NT2/D1 (cell line): ENCODE measurements at regions not wholly inside any gene's neighbourhood (a gene's known extent, or its start where the extent isn't known, plus 50 kb on each side); places are given as distances from the start of the nearest gene placed in this dataset.
"Not testable (repeated sequence)": the region's sequence is repeated elsewhere in the genome, so short reads cannot be mapped to it uniquely, and the experiment has no call there.

Experiments
- DNase-seq: peaks from one replicate; pipeline ENCODE4 v3.0.0-alpha.2; 2011; ENCODE audit warnings: low read depth, low spot score
- H3K27me3 ChIP-seq: 2 replicates; pipeline ENCODE4 v1.6.0; 2011; ENCODE audit warnings: mild to moderate bottlenecking; ENCODE audit not compliant: insufficient read length, insufficient read depth
- H3K36me3 ChIP-seq: 2 replicates; pipeline ENCODE4 v1.6.1; 2011; ENCODE audit warnings: mild to moderate bottlenecking, low read length, mixed read lengths; ENCODE audit not compliant: insufficient read depth, insufficient read length
- H3K4me1 ChIP-seq: 2 replicates; pipeline ENCODE4 v1.5.1; 2011; ENCODE audit not compliant: insufficient read depth, insufficient read length
- H3K4me3 ChIP-seq: 2 replicates; pipeline ENCODE4 v1.5.1; 2011; ENCODE audit warnings: low read depth; ENCODE audit not compliant: insufficient read length
- H3K9ac ChIP-seq: 2 replicates; pipeline ENCODE4 v1.6.0; 2011; ENCODE audit warnings: low read depth; ENCODE audit not compliant: insufficient read length
- H3K9me3 ChIP-seq: 2 replicates; pipeline ENCODE4 v1.5.1; 2011; ENCODE audit warnings: mild to moderate bottlenecking, low read length; ENCODE audit not compliant: insufficient read depth
- SUZ12 ChIP-seq: IDR thresholded peaks from 2 replicates; pipeline ENCODE4 v1.6.1; 2011; ENCODE audit not compliant: insufficient read length, insufficient read depth; ENCODE audit errors: extremely low read depth
- YY1 ChIP-seq: IDR thresholded peaks from 2 replicates; pipeline ENCODE4 v1.6.1; 2011; ENCODE audit not compliant: insufficient read length, insufficient read depth
- ZNF274 ChIP-seq: IDR thresholded peaks from 2 replicates; pipeline ENCODE4 v1.6.1; 2011; ENCODE audit warnings: mild to moderate bottlenecking, low read depth, low read length

- no peaks in the 10 kb centered on the region for H3K9me3 ChIP-seq
- H3K9ac ChIP-seq = no peak overlapping the region
- DNase-seq = no peak
- no peak overlapping the region for H3K4me3 ChIP-seq
- H3K4me1 ChIP-seq = no peaks in the 10 kb centered on the region
- no peaks in the 10 kb centered on the region for H3K36me3 ChIP-seq
- TF ChIP-seq YY1 (no peak), ZNF274 (no peak), SUZ12 (no peak)
- peaks cover 2% of the 10 kb centered on the region for H3K27me3 ChIP-seq
These were observed 119.2 kb upstream of the SPACA7 start for GRCh38 chr13:112256716-112257494.

- DNase-seq = no peak
- Histone ChIP-seq H3K4me3 (no peak overlapping the region), H3K9ac (no peak overlapping the region), H3K9me3 (no peaks in the 10 kb centered on the region), H3K27me3 (no peaks in the 10 kb centered on the region), H3K36me3 (no peaks in the 10 kb centered on the region), H3K4me1 (no peaks in the 10 kb centered on the region)
- TF ChIP-seq SUZ12 (no peak), ZNF274 (no peak), YY1 (no peak)
These were observed 116.6 kb upstream of the SPACA7 start for GRCh38 chr13:112259511-112259910.

GRCh38 chr13:112260108-112261055 lies 115.8 kb upstream of the SPACA7 start:
- H3K36me3 ChIP-seq = no peaks in the 10 kb centered on the region
- H3K27me3 ChIP-seq = no peaks in the 10 kb centered on the region
- no peak overlapping the region for H3K4me3 ChIP-seq
- no peak for DNase-seq
- no peaks in the 10 kb centered on the region for H3K9me3 ChIP-seq
- TF ChIP-seq ZNF274 (no peak), YY1 (no peak), SUZ12 (no peak)
- H3K4me1 ChIP-seq = no peaks in the 10 kb centered on the region
- no peak overlapping the region for H3K9ac ChIP-seq

GRCh38 chr13:112261924-112262323 lies 114.2 kb upstream of the SPACA7 start:
- H3K36me3 ChIP-seq = no peaks in the 10 kb centered on the region
- no peaks in the 10 kb centered on the region for H3K4me1 ChIP-seq
- no peaks in the 10 kb centered on the region for H3K27me3 ChIP-seq
- no peaks in the 10 kb centered on the region for H3K9me3 ChIP-seq
- DNase-seq = no peak
- TF ChIP-seq ZNF274 (no peak), SUZ12 (no peak), YY1 (no peak)
- H3K9ac ChIP-seq = no peak overlapping the region
- H3K4me3 ChIP-seq = no peak overlapping the region

GRCh38 chr13:112263152-112263551 lies 113.0 kb upstream of the SPACA7 start:
- no peak for DNase-seq
- H3K36me3 ChIP-seq = no peaks in the 10 kb centered on the region
- no peak overlapping the region for H3K9ac ChIP-seq
- no peak for TF ChIP-seq SUZ12
- TF ChIP-seq ZNF274 = no peak
- TF ChIP-seq YY1 = no peak
- no peaks in the 10 kb centered on the region for H3K4me1 ChIP-seq
- H3K9me3 ChIP-seq = no peaks in the 10 kb centered on the region
- H3K4me3 ChIP-seq = no peak overlapping the region
- H3K27me3 ChIP-seq = no peaks in the 10 kb centered on the region

- no peaks in the 10 kb centered on the region for H3K4me1 ChIP-seq
- no peak overlapping the region for H3K9ac ChIP-seq
- no peaks in the 10 kb centered on the region for H3K36me3 ChIP-seq
- H3K27me3 ChIP-seq = no peaks in the 10 kb centered on the region
- H3K9me3 ChIP-seq = no peaks in the 10 kb centered on the region
- no peak for DNase-seq
- H3K4me3 ChIP-seq = no peak overlapping the region
- TF ChIP-seq SUZ12 = no peak
- TF ChIP-seq ZNF274 = no peak
- TF ChIP-seq YY1 = no peak
These were observed 108.5 kb upstream of the SPACA7 start for GRCh38 chr13:112267660-112268059.

- Histone ChIP-seq H3K36me3 (no peaks in the 10 kb centered on the region), H3K27me3 (peaks cover 10% of the 10 kb centered on the region), H3K4me1 (no peaks in the 10 kb centered on the region), H3K9me3 (no peaks in the 10 kb centered on the region), H3K4me3 (no peak overlapping the region), H3K9ac (no peak overlapping the region)
- DNase-seq = no peak
- TF ChIP-seq ZNF274 (no peak), SUZ12 (no peak), YY1 (no peak)
These were observed 105.2 kb upstream of the SPACA7 start for GRCh38 chr13:112270951-112271350.

- not testable (repeated sequence) for H3K4me1 ChIP-seq, H3K4me3 ChIP-seq, H3K36me3 ChIP-seq, H3K27me3 ChIP-seq, H3K9me3 ChIP-seq, H3K9ac ChIP-seq, DNase-seq
These were observed 89.4 kb upstream of the SPACA7 start for GRCh38 chr13:112286733-112287132.
